T47D (cell line): ENCODE measurements at regions not wholly inside any gene's neighbourhood (a gene's known extent, or its start where the extent isn't known, plus 50 kb on each side); places are given as distances from the start of the nearest gene placed in this dataset.
"Not testable (repeated sequence)": the region's sequence is repeated elsewhere in the genome, so short reads cannot be mapped to it uniquely, and the experiment has no call there.

Experiments used
- DNase-seq, 2 experiments: peaks; one replicate each; pipeline versions ENCODE4 v3.0.0 to v3.0.0-alpha.2; 2011 to 2012; ENCODE audit warnings: low read depth in 1 of 2, low spot score in 1 of 2
- JUND ChIP-seq: IDR thresholded peaks from 2 replicates; pipeline ENCODE4 v1.6.1; 2012; ENCODE audit warnings: low read depth
- in situ Hi-C: cut with HindIII; loops from 2 replicates; pipeline ENCODE4 v1.10.0; 2016; ENCODE audit warnings: low sequenced_read_pairs, low pct_unique_long_range_greater_than_20kb

- DNase-seq: no peak
- TF ChIP-seq JUND: no peak
- in situ Hi-C loops: no loop called here
These were observed 1389.6 kb downstream of the KCNT2 start for GRCh38 chr1:195218428-195219212.

GRCh38 chr1:195202241-195202640 lies 1406.0 kb downstream of the KCNT2 start:
- in situ Hi-C loops: no loop called here
- TF ChIP-seq JUND: no peak
- DNase-seq: no peak

- in situ Hi-C loops: no loop called here
- DNase-seq: no peak
- TF ChIP-seq JUND: no peak
These were observed 1407.5 kb downstream of the KCNT2 start for GRCh38 chr1:195200772-195201171.

GRCh38 chr1:195197116-195197515 lies 1411.1 kb downstream of the KCNT2 start:
- in situ Hi-C loops: no loop called here
- TF ChIP-seq JUND: no peak
- no peak for DNase-seq

GRCh38 chr1:195195423-195196057 lies 1412.7 kb downstream of the KCNT2 start:
- no peak for DNase-seq
- in situ Hi-C loops: no loop called here
- TF ChIP-seq JUND: no peak

GRCh38 chr1:195193134-195193533 lies 1415.1 kb downstream of the KCNT2 start:
- no peak for DNase-seq
- TF ChIP-seq JUND: no peak
- in situ Hi-C loops: no loop called here

- TF ChIP-seq JUND: no peak
- in situ Hi-C loops: no loop called here
- no peak for DNase-seq
These were observed 1419.4 kb downstream of the KCNT2 start for GRCh38 chr1:195188821-195189220.

- DNase-seq: no peak
- in situ Hi-C loops: no loop called here
- TF ChIP-seq JUND: no peak
These were observed 1421.7 kb downstream of the KCNT2 start for GRCh38 chr1:195186544-195186943.

- in situ Hi-C loops: no loop called here
- no peak for DNase-seq
- no peak for TF ChIP-seq JUND
These were observed 1422.5 kb downstream of the KCNT2 start for GRCh38 chr1:195185736-195186135.

- no peak for TF ChIP-seq JUND
- no peak for DNase-seq
- in situ Hi-C loops: no loop called here
These were observed 1422.9 kb downstream of the KCNT2 start for GRCh38 chr1:195185321-195185720.

- in situ Hi-C loops: no loop called here
- TF ChIP-seq JUND: no peak
- DNase-seq: no peak
These were observed 1434.5 kb downstream of the KCNT2 start for GRCh38 chr1:195173753-195174152.

GRCh38 chr1:195159795-195160194 lies 1448.4 kb downstream of the KCNT2 start:
- in situ Hi-C loops, DNase-seq: not testable (repeated sequence)

- in situ Hi-C loops: no loop called here
- no peak for DNase-seq
- TF ChIP-seq JUND: no peak
These were observed 1450.1 kb downstream of the KCNT2 start for GRCh38 chr1:195158091-195158490.

GRCh38 chr1:195153107-195153506 lies 1455.1 kb downstream of the KCNT2 start:
- in situ Hi-C loops: no loop called here
- no peak for DNase-seq
- no peak for TF ChIP-seq JUND
